ENCODE measurements at regions not wholly inside any gene's neighbourhood (a gene's known extent, or its start where the extent isn't known, plus 50 kb on each side); places are given as distances from the start of the nearest gene placed in this dataset.

GRCh38 chr15:77759896-77760592, 127.3 kb upstream of the LINGO1 start:
- ChIA-PET CTCF (no interaction called here), POLR2A (no interaction called here)
- Histone ChIP-seq H3K9me3 (ENCODE audit: control insufficient read depth, insufficient read depth, low read length) (no peaks in the 10 kb centered on the region), H3K27ac (ENCODE audit: low read depth, low read length) (no peak overlapping the region), H3K27me3 (ENCODE audit: control insufficient read depth, insufficient read depth, low read length) (peaks cover 2% of the 10 kb centered on the region), H3K4me3 (ENCODE audit: low read depth, low read length) (no peak overlapping the region)
- no peak for TF ChIP-seq CTCF (IDR thresholded peaks at IDR 0.05; ENCODE audit: low read depth, low read length)
- no peak for DNase-seq (ENCODE audit: low read depth, low spot score)

GRCh38 chr15:77753939-77754338, 121.2 kb upstream of the LINGO1 start:
- no peaks in the 10 kb centered on the region for H3K9me3 ChIP-seq (ENCODE audit: control insufficient read depth, insufficient read depth, low read length)
- H3K4me3 ChIP-seq (ENCODE audit: low read depth, low read length), result no peak overlapping the region
- no peak for DNase-seq (ENCODE audit: low read depth, low spot score)
- H3K27me3 ChIP-seq (ENCODE audit: control insufficient read depth, insufficient read depth, low read length), result no peaks in the 10 kb centered on the region
- H3K27ac ChIP-seq (ENCODE audit: low read depth, low read length), result no peak overlapping the region
- ChIA-PET POLR2A (no interaction called here), CTCF (no interaction called here)
- no peak for TF ChIP-seq CTCF (IDR thresholded peaks at IDR 0.05; ENCODE audit: low read depth, low read length)

- TF ChIP-seq CTCF (IDR thresholded peaks at IDR 0.05; ENCODE audit: low read depth, low read length), result no peak
- Histone ChIP-seq H3K9me3 (ENCODE audit: control insufficient read depth, insufficient read depth, low read length) (no peaks in the 10 kb centered on the region; the same call in 1 of the 2 replicates), H3K4me3 (ENCODE audit: low read depth, low read length) (no peak overlapping the region), H3K27ac (ENCODE audit: low read depth, low read length) (no peak overlapping the region), H3K27me3 (ENCODE audit: control insufficient read depth, insufficient read depth, low read length) (no peaks in the 10 kb centered on the region)
- DNase-seq (ENCODE audit: low read depth, low spot score), result no peak
- ChIA-PET CTCF (no interaction called here), POLR2A (no interaction called here)
Observed at GRCh38 chr15:77753281-77753873, 120.7 kb upstream of the LINGO1 start.

GRCh38 chr15:77749998-77750540, 117.4 kb upstream of the LINGO1 start:
- no peak for TF ChIP-seq CTCF (IDR thresholded peaks at IDR 0.05; ENCODE audit: low read depth, low read length)
- H3K9me3 ChIP-seq (ENCODE audit: control insufficient read depth, insufficient read depth, low read length), result no peaks in the 10 kb centered on the region; the same call in 1 of the 2 replicates
- no peak overlapping the region for H3K4me3 ChIP-seq (ENCODE audit: low read depth, low read length)
- ChIA-PET CTCF (interaction anchor here (0.7 kb wide), 1 partner anchor 67 kb away, joined by 4 read pairs; no protein-coding TSS in a partner anchor), POLR2A (no interaction called here)
- no peaks in the 10 kb centered on the region for H3K27me3 ChIP-seq (ENCODE audit: control insufficient read depth, insufficient read depth, low read length)
- H3K27ac ChIP-seq (ENCODE audit: low read depth, low read length), result no peak overlapping the region
- DNase-seq (ENCODE audit: low read depth, low spot score), result no peak
